ENCODE measurements at regions not wholly inside any gene's neighbourhood (a gene's known extent, or its start where the extent isn't known, plus 50 kb on each side); places are given as distances from the start of the nearest gene placed in this dataset.

DNA sequence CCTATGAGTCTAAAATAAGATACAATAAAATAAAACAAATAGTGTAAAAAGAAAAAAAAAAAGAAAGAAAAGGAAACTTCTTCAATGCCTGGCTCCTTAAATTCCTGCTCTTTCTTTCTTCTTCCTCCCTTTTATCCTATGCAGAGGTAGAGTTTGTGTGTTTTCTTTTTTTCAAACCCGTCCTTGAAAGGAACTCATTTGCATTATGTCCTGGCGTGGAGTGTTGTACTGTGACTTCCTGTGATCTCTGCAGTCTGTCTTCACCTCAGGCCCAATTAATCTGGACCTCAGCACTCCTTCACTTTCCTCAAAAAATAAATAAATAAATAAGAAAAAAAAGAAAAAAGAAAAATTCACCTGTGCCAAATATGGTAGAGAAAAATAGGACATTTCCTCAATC lies 541.9 kb upstream of the SPTLC3 start:
- no peaks in the 10 kb centered on the region for H3K79me2 ChIP-seq (ENCODE audit: insufficient read depth, low read length)
- peaks cover 0 to 2% of the 10 kb centered on the region in 2 experiments; a peak in 1 of 5 replicates for H3K9me3 Mint-ChIP-seq
- no peak overlapping the region for H4K91ac ChIP-seq (ENCODE audit: insufficient read length, low read depth, low read length)

More for the DNA sequence above, 541.9 kb upstream of the SPTLC3 start:
- Histone ChIP-seq H2BK15ac (ENCODE audit: low read depth, low read length) (no peak overlapping the region), H2BK120ac (ENCODE audit: low read depth, low read length, poor library complexity, severe bottlenecking) (no peak overlapping the region), H2BK20ac (ENCODE audit: low read depth, low read length, poor library complexity, severe bottlenecking) (no peak overlapping the region), H3K56ac (ENCODE audit: insufficient read length, low read depth, low read length) (no peak overlapping the region), H4K5ac (ENCODE audit: insufficient read length, low read depth, low read length) (no peak overlapping the region), H2BK5ac (ENCODE audit: insufficient read length, low read length) (no peak overlapping the region), H2BK12ac (ENCODE audit: insufficient read length, low read depth, low read length) (no peak overlapping the region), H2AK5ac (ENCODE audit: insufficient read length, low read length) (no peak overlapping the region), H3K4me1 (ENCODE audit: insufficient read depth, low read length) (peaks cover 4% of the 10 kb centered on the region; the same call in 1 of the 2 replicates), H3K4ac (ENCODE audit: low read depth, low read length) (no peak overlapping the region), H2AFZ (ENCODE audit: low read length) (no peak overlapping the region), H3K18ac (ENCODE audit: insufficient read length, low read depth, low read length) (no peak overlapping the region), H3K79me1 (ENCODE audit: insufficient read depth, low read depth, low read length, poor library complexity, severe bottlenecking) (no peaks in the 10 kb centered on the region), H3K4me2 (ENCODE audit: insufficient read depth, insufficient read length, low read length) (no peak overlapping the region), H3K23ac (ENCODE audit: insufficient read length, low read depth, low read length) (no peak overlapping the region), H3K23me2 (ENCODE audit: insufficient read length, low read depth, low read length, poor library complexity, severe bottlenecking) (no peaks in the 10 kb centered on the region), H3K9ac (ENCODE audit: extremely low read depth, insufficient read length, low read length) (no peak overlapping the region), H4K20me1 (ENCODE audit: control insufficient read depth, insufficient read depth, insufficient read length) (no peaks in the 10 kb centered on the region), H3K14ac (ENCODE audit: insufficient read depth, low read length) (no peak overlapping the region), H4K8ac (replicated peaks; ENCODE audit: insufficient read length, low read depth, low read length) (no peak overlapping the region), H3T11ph (ENCODE audit: low read length) (no peak overlapping the region), H3K27ac (ENCODE audit: insufficient read length, low read depth, low read length) (no peak overlapping the region), H3K9me3 (ENCODE audit: control insufficient read depth, low read depth, low read length) (no peaks in the 10 kb centered on the region), H3K27me3 (ENCODE audit: insufficient read depth, low read length) (no peaks in the 10 kb centered on the region)
- TF ChIP-seq, protein P1, sequence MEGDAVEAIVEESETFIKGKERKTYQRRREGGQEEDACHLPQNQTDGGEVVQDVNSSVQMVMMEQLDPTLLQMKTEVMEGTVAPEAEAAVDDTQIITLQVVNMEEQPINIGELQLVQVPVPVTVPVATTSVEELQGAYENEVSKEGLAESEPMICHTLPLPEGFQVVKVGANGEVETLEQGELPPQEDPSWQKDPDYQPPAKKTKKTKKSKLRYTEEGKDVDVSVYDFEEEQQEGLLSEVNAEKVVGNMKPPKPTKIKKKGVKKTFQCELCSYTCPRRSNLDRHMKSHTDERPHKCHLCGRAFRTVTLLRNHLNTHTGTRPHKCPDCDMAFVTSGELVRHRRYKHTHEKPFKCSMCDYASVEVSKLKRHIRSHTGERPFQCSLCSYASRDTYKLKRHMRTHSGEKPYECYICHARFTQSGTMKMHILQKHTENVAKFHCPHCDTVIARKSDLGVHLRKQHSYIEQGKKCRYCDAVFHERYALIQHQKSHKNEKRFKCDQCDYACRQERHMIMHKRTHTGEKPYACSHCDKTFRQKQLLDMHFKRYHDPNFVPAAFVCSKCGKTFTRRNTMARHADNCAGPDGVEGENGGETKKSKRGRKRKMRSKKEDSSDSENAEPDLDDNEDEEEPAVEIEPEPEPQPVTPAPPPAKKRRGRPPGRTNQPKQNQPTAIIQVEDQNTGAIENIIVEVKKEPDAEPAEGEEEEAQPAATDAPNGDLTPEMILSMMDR (conservative IDR thresholded peaks at IDR 0.05): no peak
- H3K4me3 Mint-ChIP-seq: no peak overlapping the region
- H3K36me3 Mint-ChIP-seq (ENCODE audit: insufficient read depth in 1 of 3, low read depth in 3 of 3): no peaks in the 10 kb centered on the region
- H3K4me1 Mint-ChIP-seq: peaks cover 12% of the 10 kb centered on the region in 2 experiments
- no peak for DNase-seq
- no CpG with 5 or more reads among the region's 2 CpGs for WGBS (ENCODE audit: extremely low coverage, insufficient read length, low lambda C conversion rate)
- H3K27ac Mint-ChIP-seq: no peak overlapping the region
- no peaks in the 10 kb centered on the region for H3K27me3 Mint-ChIP-seq (ENCODE audit: low read depth)
